ENCODE measurements at regions not wholly inside any gene's neighbourhood (a gene's known extent, or its start where the extent isn't known, plus 50 kb on each side); places are given as distances from the start of the nearest gene placed in this dataset.
"Not testable (repeated sequence)": the region's sequence is repeated elsewhere in the genome, so short reads cannot be mapped to it uniquely, and the experiment has no call there.

DNA sequence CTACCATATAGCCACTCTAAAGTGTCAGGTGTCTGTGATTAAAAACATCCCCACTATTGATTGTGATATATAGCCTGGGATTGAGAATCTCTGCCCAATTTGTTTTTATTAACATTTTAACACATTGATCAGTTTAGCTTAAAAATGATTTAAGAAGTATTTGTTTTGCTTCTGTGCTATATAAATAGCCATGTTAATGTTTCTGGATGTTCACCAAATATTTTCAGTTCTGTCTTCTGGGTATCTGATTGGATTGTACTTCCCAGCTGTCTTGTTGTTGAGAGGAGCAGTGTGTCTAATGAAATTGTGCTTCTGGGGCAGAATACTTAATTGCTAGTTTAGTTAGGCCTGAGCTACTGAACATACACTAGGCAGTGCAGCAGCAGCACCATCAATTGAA lies 126.6 kb upstream of the TUSC1 start:
- no peak for DNase-seq
- Histone ChIP-seq H3K27me3 (ENCODE audit: control insufficient read depth, insufficient read depth, low read length) (no peaks in the 10 kb centered on the region), H3K4me3 (ENCODE audit: insufficient read depth, low read depth, low read length) (no peak overlapping the region), H3K36me3 (replicated peaks; ENCODE audit: control insufficient read depth, insufficient read depth, low read length) (no peaks in the 10 kb centered on the region)

GRCh38 chr9:25801989-25802388 lies 123.7 kb upstream of the TUSC1 start:
- not testable (repeated sequence) for H3K36me3 ChIP-seq (replicated peaks; ENCODE audit: control insufficient read depth, insufficient read depth, low read length); H3K27me3 ChIP-seq (ENCODE audit: control insufficient read depth, insufficient read depth, low read length); H3K4me3 ChIP-seq (ENCODE audit: insufficient read depth, low read depth, low read length); DNase-seq

GRCh38 chr9:25773805-25774204 lies 95.6 kb upstream of the TUSC1 start:
- DNase-seq: no peak
- Histone ChIP-seq H3K36me3 (replicated peaks; ENCODE audit: control insufficient read depth, insufficient read depth, low read length) (no peaks in the 10 kb centered on the region), H3K4me3 (ENCODE audit: insufficient read depth, low read depth, low read length) (no peak overlapping the region), H3K27me3 (ENCODE audit: control insufficient read depth, insufficient read depth, low read length) (no peaks in the 10 kb centered on the region)

DNA sequence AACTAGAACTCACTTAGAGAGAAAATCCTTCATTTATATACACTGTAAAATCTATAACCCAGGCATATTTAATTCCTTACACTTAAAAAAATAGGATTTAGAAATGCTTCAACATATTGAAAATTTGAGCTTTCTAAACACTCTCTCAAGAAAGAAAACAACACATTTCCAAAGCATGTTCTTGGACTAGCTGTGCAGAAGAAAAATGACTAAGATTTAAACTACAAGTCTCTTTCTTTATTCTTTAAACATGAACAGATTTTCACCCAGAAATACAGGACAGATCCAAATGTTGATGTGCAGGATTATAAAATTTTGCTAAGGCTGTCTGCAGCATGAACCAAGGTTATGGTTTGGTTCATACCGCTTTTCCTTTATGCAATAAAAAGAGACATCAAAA lies 77.7 kb upstream of the TUSC1 start:
- no peaks in the 10 kb centered on the region for H3K27me3 ChIP-seq (ENCODE audit: control insufficient read depth, insufficient read depth, low read length)
- H3K36me3 ChIP-seq (replicated peaks; ENCODE audit: control insufficient read depth, insufficient read depth, low read length): no peaks in the 10 kb centered on the region
- no peak for DNase-seq
- H3K4me3 ChIP-seq (ENCODE audit: insufficient read depth, low read depth, low read length): no peak overlapping the region

- no peaks in the 10 kb centered on the region for H3K36me3 ChIP-seq (replicated peaks; ENCODE audit: control insufficient read depth, insufficient read depth, low read length)
- DNase-seq: no peak
- no peak overlapping the region for H3K4me3 ChIP-seq (ENCODE audit: insufficient read depth, low read depth, low read length)
- H3K27me3 ChIP-seq (ENCODE audit: control insufficient read depth, insufficient read depth, low read length): no peaks in the 10 kb centered on the region
These were observed 74.2 kb upstream of the TUSC1 start for GRCh38 chr9:25752398-25752797.

- Histone ChIP-seq H3K36me3 (replicated peaks; ENCODE audit: control insufficient read depth, insufficient read depth, low read length) (no peaks in the 10 kb centered on the region), H3K27me3 (ENCODE audit: control insufficient read depth, insufficient read depth, low read length) (no peaks in the 10 kb centered on the region), H3K4me3 (ENCODE audit: insufficient read depth, low read depth, low read length) (no peak overlapping the region)
- DNase-seq: no peak
These were observed 64.0 kb upstream of the TUSC1 start for GRCh38 chr9:25742256-25742655.

- DNase-seq: no peak
- Histone ChIP-seq H3K36me3 (replicated peaks; ENCODE audit: control insufficient read depth, insufficient read depth, low read length) (no peaks in the 10 kb centered on the region), H3K27me3 (ENCODE audit: control insufficient read depth, insufficient read depth, low read length) (no peaks in the 10 kb centered on the region), H3K4me3 (ENCODE audit: insufficient read depth, low read depth, low read length) (no peak overlapping the region)
These were observed 55.2 kb upstream of the TUSC1 start for GRCh38 chr9:25733336-25733982.

DNA sequence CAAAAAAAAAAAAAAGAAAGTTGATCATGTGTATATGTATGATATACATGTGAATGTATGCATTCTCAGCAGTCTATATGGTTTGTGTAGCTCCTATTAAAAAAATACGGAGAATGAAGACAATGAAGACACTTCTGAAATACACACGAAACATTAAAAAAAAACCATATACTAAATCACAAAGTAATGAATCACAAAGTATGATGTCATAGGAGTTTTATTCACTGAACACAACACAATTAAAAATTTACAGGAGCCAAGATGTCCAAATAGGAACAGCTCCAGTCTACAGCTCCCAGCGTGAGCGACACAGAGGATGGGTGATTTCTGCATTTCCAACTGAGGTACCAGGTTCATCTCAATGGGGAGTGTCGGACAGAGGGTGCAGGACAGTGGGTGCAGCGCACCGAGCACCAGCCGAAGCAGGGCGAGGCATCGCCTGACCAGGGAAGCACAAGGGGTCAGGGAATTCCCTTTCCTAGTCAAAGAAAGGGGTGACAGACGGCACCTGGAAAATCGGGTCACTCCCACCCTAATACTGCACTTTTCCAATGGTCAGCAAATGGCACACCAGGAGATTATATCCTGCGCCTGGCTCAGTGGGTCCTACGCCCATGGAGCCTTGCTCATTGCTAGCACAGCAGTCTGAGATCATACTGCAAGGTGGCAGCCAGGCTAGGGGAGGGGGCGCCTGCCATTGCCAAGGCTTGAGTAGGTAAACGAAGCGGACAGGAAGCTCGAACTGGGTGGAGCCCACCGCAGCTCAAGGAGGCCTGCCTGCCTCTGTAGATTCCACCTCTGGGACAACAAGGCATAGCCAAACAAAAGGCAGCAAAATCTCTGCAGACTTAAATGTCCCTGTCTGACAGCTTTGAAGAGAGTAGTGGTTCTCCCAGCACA lies 53.9 kb upstream of the TUSC1 start:
- H3K27me3 ChIP-seq (ENCODE audit: control insufficient read depth, insufficient read depth, low read length); H3K36me3 ChIP-seq (replicated peaks; ENCODE audit: control insufficient read depth, insufficient read depth, low read length); H3K4me3 ChIP-seq (ENCODE audit: insufficient read depth, low read depth, low read length); DNase-seq: not testable (repeated sequence)

Measured in H7 (cell line).